ENCODE measurements at regions not wholly inside any gene's neighbourhood (a gene's known extent, or its start where the extent isn't known, plus 50 kb on each side); places are given as distances from the start of the nearest gene placed in this dataset.

- Mint-ChIP-seq H3K27me3 (ENCODE audit: low read depth) (peaks cover 7% of the 10 kb centered on the region), H3K36me3 (ENCODE audit: low read depth) (no peaks in the 10 kb centered on the region), H3K9me3 (ENCODE audit: low read depth) (no peaks in the 10 kb centered on the region), H3K27ac (ENCODE audit: unreplicated experiment) (peak overlapping the region; percentile 12), H3K4me3 (ENCODE audit: unreplicated experiment) (no peak overlapping the region), H3K4me1 (ENCODE audit: low read depth) (peaks cover 29% of the 10 kb centered on the region)
- DNase-seq (ENCODE audit: low spot score) = no peak
- TF ChIP-seq, protein P1, sequence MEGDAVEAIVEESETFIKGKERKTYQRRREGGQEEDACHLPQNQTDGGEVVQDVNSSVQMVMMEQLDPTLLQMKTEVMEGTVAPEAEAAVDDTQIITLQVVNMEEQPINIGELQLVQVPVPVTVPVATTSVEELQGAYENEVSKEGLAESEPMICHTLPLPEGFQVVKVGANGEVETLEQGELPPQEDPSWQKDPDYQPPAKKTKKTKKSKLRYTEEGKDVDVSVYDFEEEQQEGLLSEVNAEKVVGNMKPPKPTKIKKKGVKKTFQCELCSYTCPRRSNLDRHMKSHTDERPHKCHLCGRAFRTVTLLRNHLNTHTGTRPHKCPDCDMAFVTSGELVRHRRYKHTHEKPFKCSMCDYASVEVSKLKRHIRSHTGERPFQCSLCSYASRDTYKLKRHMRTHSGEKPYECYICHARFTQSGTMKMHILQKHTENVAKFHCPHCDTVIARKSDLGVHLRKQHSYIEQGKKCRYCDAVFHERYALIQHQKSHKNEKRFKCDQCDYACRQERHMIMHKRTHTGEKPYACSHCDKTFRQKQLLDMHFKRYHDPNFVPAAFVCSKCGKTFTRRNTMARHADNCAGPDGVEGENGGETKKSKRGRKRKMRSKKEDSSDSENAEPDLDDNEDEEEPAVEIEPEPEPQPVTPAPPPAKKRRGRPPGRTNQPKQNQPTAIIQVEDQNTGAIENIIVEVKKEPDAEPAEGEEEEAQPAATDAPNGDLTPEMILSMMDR (IDR thresholded peaks at IDR 0.05) = no peak
These were observed 106.2 kb upstream of the NEBL start for GRCh38 chr10:21003240-21003822.

- H3K36me3 Mint-ChIP-seq (ENCODE audit: low read depth) = no peaks in the 10 kb centered on the region
- no peaks in the 10 kb centered on the region for H3K9me3 Mint-ChIP-seq (ENCODE audit: low read depth)
- peaks cover 29% of the 10 kb centered on the region for H3K4me1 Mint-ChIP-seq (ENCODE audit: low read depth)
- peak overlapping the region; percentile 39 for H3K4me3 Mint-ChIP-seq (ENCODE audit: unreplicated experiment)
- no peak for DNase-seq (ENCODE audit: low spot score)
- H3K27ac Mint-ChIP-seq (ENCODE audit: unreplicated experiment) = peak overlapping the region; percentile 95
- peaks cover 6% of the 10 kb centered on the region for H3K27me3 Mint-ChIP-seq (ENCODE audit: low read depth)
- TF ChIP-seq, protein P1 (IDR thresholded peaks at IDR 0.05) = no peak
These were observed 105.2 kb upstream of the NEBL start for GRCh38 chr10:21002091-21002878.

- TF ChIP-seq, protein P1 (IDR thresholded peaks at IDR 0.05) = no peak
- H3K4me1 Mint-ChIP-seq (ENCODE audit: low read depth) = peaks cover 36% of the 10 kb centered on the region
- no peaks in the 10 kb centered on the region for H3K27me3 Mint-ChIP-seq (ENCODE audit: low read depth)
- H3K4me3 Mint-ChIP-seq (ENCODE audit: unreplicated experiment) = no peak overlapping the region
- no peaks in the 10 kb centered on the region for H3K36me3 Mint-ChIP-seq (ENCODE audit: low read depth)
- H3K27ac Mint-ChIP-seq (ENCODE audit: unreplicated experiment) = no peak overlapping the region
- H3K9me3 Mint-ChIP-seq (ENCODE audit: low read depth) = no peaks in the 10 kb centered on the region
- no peak for DNase-seq (ENCODE audit: low spot score)
These were observed 102.6 kb upstream of the NEBL start for GRCh38 chr10:20999699-21000098.

GRCh38 chr10:20998036-20998435 lies 100.9 kb upstream of the NEBL start:
- no peaks in the 10 kb centered on the region for H3K36me3 Mint-ChIP-seq (ENCODE audit: low read depth)
- TF ChIP-seq, protein P1 (IDR thresholded peaks at IDR 0.05) = no peak
- no peak overlapping the region for H3K4me3 Mint-ChIP-seq (ENCODE audit: unreplicated experiment)
- DNase-seq (ENCODE audit: low spot score) = no peak
- no peaks in the 10 kb centered on the region for H3K9me3 Mint-ChIP-seq (ENCODE audit: low read depth)
- H3K4me1 Mint-ChIP-seq (ENCODE audit: low read depth) = peaks cover 49% of the 10 kb centered on the region
- H3K27ac Mint-ChIP-seq (ENCODE audit: unreplicated experiment) = no peak overlapping the region
- no peaks in the 10 kb centered on the region for H3K27me3 Mint-ChIP-seq (ENCODE audit: low read depth)

DNA sequence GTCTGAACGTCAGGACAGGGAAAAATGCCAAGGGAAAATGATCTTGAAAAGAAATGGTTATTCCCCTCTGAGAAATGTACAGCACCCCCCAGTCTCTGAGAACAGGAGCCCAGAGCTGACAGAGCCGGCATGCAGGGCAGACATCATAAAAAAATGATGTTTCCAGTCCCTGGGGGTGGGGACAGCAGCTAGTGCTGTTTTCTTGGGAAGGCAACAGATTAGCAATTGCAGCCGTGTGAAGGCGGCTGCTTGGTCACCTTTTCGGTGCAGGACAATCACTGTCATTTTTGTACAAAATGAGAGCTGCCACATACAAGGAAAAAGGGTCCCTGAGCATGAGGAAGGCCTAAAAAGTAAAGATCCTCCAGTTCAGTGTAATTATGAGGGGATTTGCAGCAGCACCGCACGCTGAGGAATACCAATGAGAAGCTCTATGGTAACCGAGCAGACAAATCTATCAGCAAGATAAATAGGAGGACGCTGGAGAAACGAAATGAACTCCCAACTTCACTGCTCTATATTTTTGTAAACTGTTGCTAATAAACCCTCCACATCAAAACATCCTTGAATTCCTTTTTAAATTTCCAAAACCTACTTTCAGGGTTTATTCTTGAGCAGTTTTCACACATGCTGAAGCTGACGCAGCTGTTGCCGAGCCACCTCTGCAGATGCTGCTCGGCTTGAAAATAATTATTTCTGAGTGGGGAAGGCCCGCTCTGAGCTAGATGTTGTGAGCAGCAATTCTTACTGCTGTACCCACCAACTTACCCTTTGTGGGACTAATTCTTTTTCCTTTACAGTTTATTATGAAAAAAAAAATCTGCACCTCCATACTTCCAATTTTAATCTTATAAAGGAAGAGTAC lies 98.2 kb upstream of the NEBL start:
- H3K27ac Mint-ChIP-seq (ENCODE audit: unreplicated experiment) = no peak overlapping the region
- DNase-seq (ENCODE audit: low spot score) = no peak
- peaks cover 38% of the 10 kb centered on the region for H3K4me1 Mint-ChIP-seq (ENCODE audit: low read depth)
- H3K27me3 Mint-ChIP-seq (ENCODE audit: low read depth) = no peaks in the 10 kb centered on the region
- H3K9me3 Mint-ChIP-seq (ENCODE audit: low read depth) = no peaks in the 10 kb centered on the region
- TF ChIP-seq, protein P1 (IDR thresholded peaks at IDR 0.05) = no peak
- no peak overlapping the region for H3K4me3 Mint-ChIP-seq (ENCODE audit: unreplicated experiment)
- no peaks in the 10 kb centered on the region for H3K36me3 Mint-ChIP-seq (ENCODE audit: low read depth)
